ENCODE measurements at regions not wholly inside any gene's neighbourhood (a gene's known extent, or its start where the extent isn't known, plus 50 kb on each side); places are given as distances from the start of the nearest gene placed in this dataset.
"Not testable (repeated sequence)": the region's sequence is repeated elsewhere in the genome, so short reads cannot be mapped to it uniquely, and the experiment has no call there.

GRCh38 chr6:86609549-86610388, 327.6 kb upstream of the HTR1E start:
- DNase-seq (ENCODE audit: low read depth), result no peak

- DNase-seq (ENCODE audit: low read depth), result not testable (repeated sequence)
Measured at GRCh38 chr6:86603364-86603763, 334.0 kb upstream of the HTR1E start.

DNA sequence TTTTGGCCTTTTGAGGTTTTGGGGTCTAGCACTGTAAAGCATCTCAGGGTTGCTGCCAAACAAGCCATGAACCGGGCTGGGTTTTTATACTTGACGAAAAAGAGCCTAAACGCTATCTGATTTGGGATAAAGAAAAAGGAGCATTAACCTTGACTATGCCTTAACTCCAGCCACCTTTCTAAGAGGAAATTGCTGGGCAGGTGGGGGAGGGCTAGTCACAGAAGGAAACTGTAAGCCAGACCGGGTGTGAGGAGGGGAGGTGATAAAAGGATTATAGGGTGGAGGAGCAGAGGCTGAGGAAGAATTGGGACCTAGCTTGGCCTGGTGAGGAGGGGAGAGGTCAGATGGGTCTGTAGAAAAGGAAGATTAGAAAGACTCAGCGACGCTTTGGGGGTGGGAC, 335.2 kb upstream of the HTR1E start:
- DNase-seq (ENCODE audit: low read depth), result not testable (repeated sequence)

DNA sequence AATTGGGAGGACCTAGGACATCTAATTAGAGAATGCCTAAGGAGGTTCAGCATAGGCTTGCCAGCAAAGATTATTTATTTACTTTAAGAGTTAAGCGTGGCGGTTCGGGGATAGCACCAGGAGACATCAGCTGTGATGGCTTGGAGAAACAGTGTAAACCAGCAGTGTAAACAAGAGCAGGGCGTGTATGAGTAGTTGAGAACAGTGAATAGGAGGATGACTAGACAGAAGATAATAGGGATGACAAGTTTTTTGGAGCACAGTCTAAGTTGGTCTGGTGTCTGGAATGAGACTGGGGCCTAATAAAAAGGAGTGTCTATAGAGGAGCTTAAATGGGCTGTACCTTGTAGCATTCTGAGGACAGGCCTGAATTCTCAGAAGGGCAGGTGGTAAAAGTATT, 338.4 kb upstream of the HTR1E start:
- DNase-seq (ENCODE audit: low read depth), result not testable (repeated sequence)

DNA sequence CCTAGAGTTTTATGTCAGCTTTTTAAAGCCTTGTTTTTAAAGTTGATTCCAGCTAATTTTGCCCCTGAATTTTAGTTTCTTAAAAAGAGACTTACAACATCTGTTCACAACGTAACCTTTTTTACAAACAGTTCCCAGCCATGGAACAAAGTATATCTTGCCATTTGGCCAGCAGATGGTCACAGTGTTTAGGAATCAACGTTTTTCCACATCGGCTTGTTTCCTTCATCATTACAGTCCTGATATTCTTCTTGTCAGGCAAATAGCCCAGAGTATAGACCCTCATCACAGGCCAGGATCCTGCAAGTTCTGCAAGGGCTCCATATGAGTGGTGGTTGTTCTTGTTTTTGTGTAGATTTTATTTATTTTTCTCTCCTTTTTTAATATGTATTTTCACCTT, 341.7 kb upstream of the HTR1E start:
- DNase-seq (ENCODE audit: low read depth), result no peak

DNA sequence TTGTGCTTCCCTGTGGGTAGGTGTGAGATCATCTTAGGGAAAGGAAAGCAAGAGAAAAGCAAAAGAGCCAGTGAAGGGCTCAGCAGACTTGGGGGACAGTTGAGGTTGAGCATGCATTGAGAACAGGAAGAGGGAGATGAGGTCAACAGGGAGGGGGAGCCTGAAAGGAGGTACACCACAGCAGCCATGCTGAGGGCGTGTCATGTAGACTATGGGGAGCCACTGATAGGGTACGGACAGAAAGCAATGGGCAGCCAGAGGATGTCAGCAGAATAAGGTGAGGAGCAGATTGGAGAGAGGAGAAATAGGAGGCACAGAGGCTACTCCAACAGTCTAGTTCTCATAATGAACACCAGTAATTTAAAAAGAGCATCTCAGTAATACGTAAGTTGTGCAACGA, 351.1 kb upstream of the HTR1E start:
- DNase-seq (ENCODE audit: low read depth), result no peak

DNA sequence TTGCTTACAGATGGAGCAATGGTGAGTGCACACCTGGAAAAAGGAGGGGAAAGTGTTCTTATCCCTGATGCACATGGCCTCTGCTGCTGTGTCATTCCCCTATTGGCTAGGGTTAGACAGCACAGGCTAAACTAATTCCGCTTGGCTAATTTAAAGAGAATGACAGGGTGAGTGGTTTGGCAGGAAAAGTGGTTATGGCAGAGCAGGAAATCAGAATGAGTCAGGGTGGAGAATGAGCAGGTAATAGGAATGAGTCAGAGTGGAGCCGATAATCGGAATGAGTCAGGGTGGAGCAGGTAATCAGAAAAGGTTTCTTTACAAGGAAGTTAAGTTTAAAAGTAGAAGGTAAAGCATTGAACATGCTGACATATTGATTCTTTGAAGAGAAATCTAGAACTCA, 355.5 kb upstream of the HTR1E start:
- DNase-seq (ENCODE audit: low read depth), result no peak

DNA sequence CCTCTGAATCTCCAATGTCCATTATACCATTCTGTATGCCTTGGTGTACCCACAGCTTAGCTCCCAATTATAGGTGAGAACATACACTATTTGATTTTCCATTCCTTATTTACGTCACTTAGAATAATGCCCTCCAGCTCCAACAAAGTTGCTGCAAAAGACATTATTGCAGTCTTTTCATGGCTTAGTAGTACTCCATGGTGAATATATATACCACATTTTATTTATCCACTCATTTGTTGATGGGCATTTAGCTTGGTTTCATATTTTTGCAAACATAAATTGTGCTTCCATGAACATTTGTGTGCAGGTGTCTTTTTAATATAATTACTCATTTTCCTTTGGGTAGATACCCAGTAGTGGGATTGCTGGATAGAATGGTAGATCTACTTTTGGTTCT, 374.1 kb upstream of the HTR1E start:
- DNase-seq (ENCODE audit: low read depth), result no peak

DNA sequence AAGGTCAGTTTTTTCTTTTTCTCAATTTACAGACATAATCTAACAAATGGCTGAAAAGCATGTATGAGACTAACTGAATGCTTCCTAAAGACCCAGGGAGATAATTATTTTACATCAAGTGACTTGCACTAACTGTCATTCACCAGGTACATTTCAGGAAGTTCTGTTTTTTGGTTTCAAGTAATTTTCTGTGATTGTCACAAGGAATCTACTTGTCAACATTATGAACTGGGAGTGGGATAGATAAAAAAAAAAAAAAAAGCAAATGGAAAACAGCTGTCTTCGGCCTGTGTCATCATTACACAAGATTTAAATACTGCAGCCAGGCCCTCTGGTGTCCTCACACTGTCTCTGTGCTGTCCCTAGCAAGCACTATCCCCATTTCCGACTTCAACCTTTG, 379.0 kb upstream of the HTR1E start:
- DNase-seq (ENCODE audit: low read depth), result no peak

DNA sequence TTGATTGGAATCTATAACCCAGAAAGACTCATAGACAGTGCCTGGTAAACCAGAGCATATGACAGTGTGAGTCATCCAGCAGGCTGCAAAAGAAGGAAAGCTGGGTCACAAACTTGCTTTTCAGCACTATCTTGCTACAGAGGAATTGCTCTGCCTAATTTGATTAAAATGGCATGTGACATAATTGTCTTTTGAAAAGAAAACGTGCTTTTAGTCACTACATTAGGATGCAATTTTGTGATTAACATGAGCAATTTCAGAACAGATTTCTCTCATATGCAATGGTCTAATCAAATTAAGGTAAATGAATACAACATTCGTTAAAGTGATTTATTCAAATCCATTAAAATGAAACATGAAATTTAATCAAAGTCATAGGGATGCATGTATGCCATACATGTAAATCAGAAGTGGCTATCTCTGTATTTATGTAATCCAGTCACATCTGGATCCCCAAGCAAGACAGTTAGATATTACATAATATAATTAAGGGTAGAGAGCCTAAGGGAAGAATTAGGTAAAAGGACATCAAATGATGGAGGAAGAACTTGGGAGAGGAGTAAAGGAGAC, 400.0 kb upstream of the HTR1E start:
- DNase-seq (ENCODE audit: low read depth), result no peak

GRCh38 chr6:86536121-86536520, 401.2 kb upstream of the HTR1E start:
- DNase-seq (ENCODE audit: low read depth), result no peak

DNA sequence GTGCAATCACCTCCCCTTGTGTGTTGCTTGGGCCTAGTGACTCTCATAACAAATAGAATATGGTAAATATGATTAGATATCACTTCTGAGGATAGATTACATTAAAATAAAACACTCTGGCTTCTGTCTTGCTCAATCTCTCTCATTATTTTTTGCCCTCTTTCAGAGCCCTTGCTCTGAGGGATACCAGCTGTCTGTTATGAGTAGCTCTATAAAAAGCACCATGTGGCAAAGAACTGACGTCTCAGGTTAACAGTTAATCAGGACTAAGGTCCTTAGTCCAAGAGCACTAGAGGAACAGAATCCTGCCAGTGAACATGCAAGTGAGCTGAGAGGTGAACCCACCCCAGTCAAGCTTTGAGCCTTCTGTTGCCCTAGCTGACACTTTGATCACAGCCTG, 402.2 kb upstream of the HTR1E start:
- DNase-seq (ENCODE audit: low read depth), result no peak

GRCh38 chr6:86529635-86530034, 407.7 kb upstream of the HTR1E start:
- no peak for DNase-seq (ENCODE audit: low read depth)

GRCh38 chr6:86526238-86526637, 411.1 kb upstream of the HTR1E start:
- no peak for DNase-seq (ENCODE audit: low read depth)

GRCh38 chr6:86516087-86516486, 421.2 kb upstream of the HTR1E start:
- DNase-seq (ENCODE audit: low read depth), result no peak

GRCh38 chr6:86511962-86512361, 425.4 kb upstream of the HTR1E start:
- no peak for DNase-seq (ENCODE audit: low read depth)

- DNase-seq (ENCODE audit: low read depth), result no peak
Measured at GRCh38 chr6:86508230-86508629, 429.1 kb upstream of the HTR1E start.

DNA sequence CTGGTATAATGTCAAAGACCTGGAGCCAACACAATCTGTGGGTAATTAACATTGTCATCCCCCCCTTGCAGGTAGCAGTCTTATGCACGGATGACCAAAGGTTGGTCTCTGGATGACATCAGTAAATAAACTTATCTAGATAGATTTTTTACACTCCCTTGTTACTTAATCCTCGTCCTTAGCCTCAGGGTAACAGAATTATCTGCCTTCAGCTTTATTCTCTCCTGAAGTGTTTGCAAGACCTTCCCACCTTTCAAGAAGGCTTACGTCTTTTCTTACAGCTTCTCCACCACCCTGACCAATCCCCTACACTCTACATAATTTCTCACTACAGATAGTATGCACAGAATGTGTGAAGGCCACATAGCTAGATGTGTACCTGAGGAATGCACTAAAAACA, 434.8 kb upstream of the HTR1E start:
- no peak for DNase-seq (ENCODE audit: low read depth)

DNA sequence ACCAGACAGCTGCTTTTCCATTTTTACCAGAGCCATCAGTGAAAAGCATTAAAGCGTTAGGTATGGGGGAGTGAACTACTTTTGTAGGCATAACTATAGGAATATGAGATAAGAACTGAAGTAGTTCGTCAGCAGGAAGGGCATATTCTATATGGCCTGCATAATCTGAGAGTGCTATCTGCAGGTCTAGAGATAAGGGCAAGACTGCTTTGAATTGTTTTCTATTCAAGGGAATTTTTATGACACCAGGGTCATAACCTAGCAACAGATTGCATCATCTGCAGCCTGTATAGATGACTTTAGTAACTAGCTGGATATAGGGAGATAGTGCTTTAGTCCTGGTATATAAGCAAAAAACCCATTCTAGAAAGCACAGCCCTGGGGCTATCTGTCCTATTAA, 437.3 kb upstream of the HTR1E start:
- DNase-seq (ENCODE audit: low read depth), result no peak

GRCh38 chr6:86489042-86489441, 448.3 kb upstream of the HTR1E start:
- DNase-seq (ENCODE audit: low read depth), result not testable (repeated sequence)

- DNase-seq (ENCODE audit: low read depth), result no peak
Measured at GRCh38 chr6:86487660-86488221, 449.6 kb upstream of the HTR1E start.

- DNase-seq (ENCODE audit: low read depth), result not testable (repeated sequence)
Measured at GRCh38 chr6:86478316-86478715, 459.0 kb upstream of the HTR1E start.

- DNase-seq (ENCODE audit: low read depth), result no peak
Measured at GRCh38 chr6:86477500-86478148, 459.7 kb upstream of the HTR1E start.

All from amniotic epithelial cell (primary cell).